OCI-LY7 (cell line): ENCODE measurements at regions not wholly inside any gene's neighbourhood (a gene's known extent, or its start where the extent isn't known, plus 50 kb on each side); places are given as distances from the start of the nearest gene placed in this dataset.

Source experiments
- CTCF ChIP-seq: fragments of 200-600 bp; sonication (generic); conservative IDR thresholded peaks from 2 replicates; pipeline ENCODE4 v1.5.1; 2014; ENCODE audit warnings: mild to moderate bottlenecking, antibody characterized with exemption, low read length, moderate library complexity, mixed read lengths
- EZH2phosphoT487 ChIP-seq: fragments of 200-600 bp; sonication (generic); IDR thresholded peaks from 2 replicates; pipeline ENCODE4 v1.6.1; 2018; ENCODE audit warnings: low read depth, borderline replicate concordance, mild to moderate bottlenecking, mixed run types, antibody characterized with exemption, low read length, moderate library complexity, mixed read lengths

GRCh38 chr13:44818428-44818827, 170.8 kb downstream of the NUFIP1 start:
- TF ChIP-seq CTCF (peak; percentile 35), EZH2phosphoT487 (no peak)
